ENCODE measurements at regions not wholly inside any gene's neighbourhood (a gene's known extent, or its start where the extent isn't known, plus 50 kb on each side); places are given as distances from the start of the nearest gene placed in this dataset.
A peak's percentile ranks its signal among the peaks of the same experiment; 100 is the strongest.

GRCh38 chr6:26285143-26286134, 79.6 kb upstream of the BTN3A2 start:
- H3K27ac Mint-ChIP-seq = peak overlapping the region; percentile 99
- peaks cover 22% of the 10 kb centered on the region for H3K36me3 Mint-ChIP-seq
- peaks cover 12% of the 10 kb centered on the region for H3K27me3 Mint-ChIP-seq
- no peaks in the 10 kb centered on the region for H3K9me3 Mint-ChIP-seq
- peak overlapping the region; percentile 95 for H3K4me3 Mint-ChIP-seq
- peaks cover 27% of the 10 kb centered on the region for H3K4me1 Mint-ChIP-seq (ENCODE audit: unreplicated experiment)
- TF ChIP-seq CTCF (conservative IDR thresholded peaks at IDR 0.05) = no peak
- peak; percentile 95 for DNase-seq (ENCODE audit: extremely low spot score, unreplicated experiment)

- H3K4me3 Mint-ChIP-seq = peak overlapping the region; percentile 95
- peak; percentile 79 for DNase-seq (ENCODE audit: extremely low spot score, unreplicated experiment)
- TF ChIP-seq CTCF (conservative IDR thresholded peaks at IDR 0.05) = no peak
- H3K36me3 Mint-ChIP-seq = peaks cover 16% of the 10 kb centered on the region
- H3K27ac Mint-ChIP-seq = peak overlapping the region; percentile 99
- H3K9me3 Mint-ChIP-seq = no peaks in the 10 kb centered on the region
- H3K4me1 Mint-ChIP-seq (ENCODE audit: unreplicated experiment) = peaks cover 24% of the 10 kb centered on the region
- H3K27me3 Mint-ChIP-seq = peaks cover 12% of the 10 kb centered on the region
Measured at GRCh38 chr6:26286168-26286877, 78.7 kb upstream of the BTN3A2 start.

DNA sequence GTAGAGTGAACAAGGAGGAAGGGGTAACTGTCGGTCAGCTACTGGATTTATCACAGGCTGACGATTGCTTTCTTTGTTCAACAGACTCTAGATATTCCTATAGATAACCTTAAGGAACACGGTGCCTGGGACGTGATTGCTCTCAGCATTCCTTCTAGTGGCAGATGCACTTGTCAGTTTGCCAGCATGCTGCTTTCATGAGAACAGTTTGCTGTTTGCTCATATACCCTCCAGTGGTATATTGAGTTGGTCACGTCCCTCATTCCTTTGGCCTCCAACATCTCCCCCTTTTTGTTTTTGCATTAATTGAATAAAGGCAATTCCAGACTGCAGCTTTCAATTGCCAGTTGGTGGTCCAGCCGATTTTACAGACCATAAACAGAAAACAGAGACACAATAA, 76.8 kb upstream of the BTN3A2 start:
- no peak for TF ChIP-seq CTCF (conservative IDR thresholded peaks at IDR 0.05)
- H3K27me3 Mint-ChIP-seq = peaks cover 12% of the 10 kb centered on the region
- H3K4me1 Mint-ChIP-seq (ENCODE audit: unreplicated experiment) = peaks cover 11% of the 10 kb centered on the region
- no peak overlapping the region for H3K4me3 Mint-ChIP-seq
- H3K27ac Mint-ChIP-seq = no peak overlapping the region
- no peak for DNase-seq (ENCODE audit: extremely low spot score, unreplicated experiment)
- H3K36me3 Mint-ChIP-seq = peaks cover 6% of the 10 kb centered on the region
- no peaks in the 10 kb centered on the region for H3K9me3 Mint-ChIP-seq

DNA sequence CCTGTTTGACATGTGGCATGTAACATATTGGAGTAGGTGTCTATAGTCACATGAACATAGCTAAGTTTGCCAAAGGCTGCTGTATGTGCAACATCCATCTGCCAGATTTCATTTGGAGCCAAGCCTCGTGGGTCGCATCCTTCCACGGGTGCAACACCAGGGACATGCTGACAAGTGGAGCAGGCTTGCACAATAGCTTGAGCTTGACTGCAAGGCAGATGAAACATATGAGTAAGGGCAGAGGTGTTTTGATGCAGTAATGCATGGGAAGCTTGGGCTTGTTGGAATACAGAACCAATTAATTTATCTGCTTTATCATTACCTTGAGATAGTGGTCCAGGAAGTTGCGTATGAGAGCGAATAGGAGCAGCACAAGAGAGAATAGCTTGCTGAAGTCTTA, 74.1 kb upstream of the BTN3A2 start:
- H3K27me3 Mint-ChIP-seq = peaks cover 7% of the 10 kb centered on the region
- H3K4me1 Mint-ChIP-seq (ENCODE audit: unreplicated experiment) = peaks cover 10% of the 10 kb centered on the region
- no peaks in the 10 kb centered on the region for H3K9me3 Mint-ChIP-seq
- no peak overlapping the region for H3K27ac Mint-ChIP-seq
- no peak overlapping the region for H3K4me3 Mint-ChIP-seq
- H3K36me3 Mint-ChIP-seq = peaks cover 6% of the 10 kb centered on the region
- DNase-seq (ENCODE audit: extremely low spot score, unreplicated experiment) = no peak
- TF ChIP-seq CTCF (conservative IDR thresholded peaks at IDR 0.05) = no peak

DNA sequence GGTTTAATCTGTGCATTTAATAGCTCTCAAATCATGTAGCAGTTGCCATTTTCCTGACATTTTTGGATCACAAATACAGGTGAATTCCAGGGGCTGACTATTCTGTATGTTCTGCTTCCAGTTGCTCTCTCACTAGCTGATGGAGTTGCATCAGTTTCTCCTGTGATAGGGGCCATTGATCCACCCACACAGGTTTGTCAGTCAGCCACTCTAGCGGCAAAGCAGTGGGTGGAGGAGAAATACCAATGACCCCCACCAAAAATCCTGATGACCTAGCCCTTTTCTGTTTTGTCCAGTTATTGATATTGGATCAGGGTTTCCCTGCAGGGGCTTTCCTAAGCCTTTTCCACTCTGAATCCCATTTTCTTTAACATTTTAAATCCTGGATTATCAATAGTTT, 72.3 kb upstream of the BTN3A2 start:
- no peak for DNase-seq (ENCODE audit: extremely low spot score, unreplicated experiment)
- no peaks in the 10 kb centered on the region for H3K27me3 Mint-ChIP-seq
- H3K27ac Mint-ChIP-seq = no peak overlapping the region
- no peak for TF ChIP-seq CTCF (conservative IDR thresholded peaks at IDR 0.05)
- peaks cover 4% of the 10 kb centered on the region for H3K4me1 Mint-ChIP-seq (ENCODE audit: unreplicated experiment)
- no peaks in the 10 kb centered on the region for H3K36me3 Mint-ChIP-seq
- no peak overlapping the region for H3K4me3 Mint-ChIP-seq
- no peaks in the 10 kb centered on the region for H3K9me3 Mint-ChIP-seq

Measured in type B pancreatic cell (in vitro differentiated cells).